Sigmoid colon (tissue), 4 donors: ENCODE measurements at regions not wholly inside any gene's neighbourhood (a gene's known extent, or its start where the extent isn't known, plus 50 kb on each side); places are given as distances from the start of the nearest gene placed in this dataset.

Experiments used
- CTCF ChIP-seq, 4 experiments: fragments of 450-650 bp in 3 of 4; fragments of 200-600 bp in 1 of 4; IDR thresholded peaks; one replicate each; pipeline ENCODE4 v1.5.1; 2016 to 2019; ENCODE audit warnings: antibody characterized with exemption in 4 of 4, mild to moderate bottlenecking in 3 of 4, moderate library complexity in 2 of 4
- POLR2A ChIP-seq, 2 donors: fragments of 450-650 bp; IDR thresholded peaks; one replicate each; pipeline ENCODE4 v1.6.1; 2016; ENCODE audit warnings: antibody characterized with exemption in 2 of 2, mild to moderate bottlenecking in 2 of 2, moderate library complexity in 2 of 2
- POLR2AphosphoS5 ChIP-seq, 4 donors: sonication (generic); formaldehyde crosslinking; IDR thresholded peaks; one replicate each; pipeline ENCODE4 v1.6.1; 2017; ENCODE audit warnings: antibody characterized with exemption in 4 of 4

GRCh38 chr4:120591038-120591437 lies 331.5 kb downstream of the PRDM5 start:
- TF ChIP-seq CTCF (IDR thresholded peaks at IDR 0.05) (no peak), POLR2AphosphoS5 (IDR thresholded peaks at IDR 0.05) (no peak), POLR2A (IDR thresholded peaks at IDR 0.05) (no peak)
